Gastroesophageal sphincter (tissue), 3 donors: ENCODE measurements at regions not wholly inside any gene's neighbourhood (a gene's known extent, or its start where the extent isn't known, plus 50 kb on each side); places are given as distances from the start of the nearest gene placed in this dataset.

Source experiments
- POLR2AphosphoS5 ChIP-seq: sonication (generic); formaldehyde crosslinking; IDR thresholded peaks from one replicate; pipeline ENCODE4 v1.6.1; 2017; ENCODE audit warnings: antibody characterized with exemption
- TF ChIP-seq, protein P1 (sequence below), 4 experiments: fragments of 200-600 bp in 2 of 4; fragments of 450-650 bp in 2 of 4; sonication (generic) in 1 of 4; IDR thresholded peaks; one replicate each; pipeline ENCODE4 v1.5.1; 2017 to 2019; ENCODE audit warnings: antibody characterized with exemption in 4 of 4, mild to moderate bottlenecking in 2 of 4, moderate library complexity in 2 of 4

DNA sequence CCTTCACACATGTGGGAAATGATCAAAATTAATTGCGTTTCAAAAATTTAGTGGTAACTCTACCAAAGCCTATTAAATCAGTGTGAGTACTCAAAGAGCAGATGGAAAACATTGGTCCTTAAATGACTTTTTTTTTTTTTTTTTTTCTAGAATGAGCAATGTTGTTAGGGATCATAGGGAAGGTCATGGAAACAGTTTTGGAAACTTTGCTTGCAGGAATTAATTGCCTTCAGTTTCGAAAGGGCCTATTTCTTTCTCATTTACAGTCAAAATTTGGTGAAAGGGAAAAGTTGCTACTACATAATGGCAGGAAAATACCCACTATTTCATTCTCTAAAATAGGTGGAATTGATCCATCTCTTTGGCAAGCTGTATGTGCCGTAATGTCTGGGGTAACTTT is 160.9 kb downstream of the RTL9 start:
- TF ChIP-seq, protein P1, sequence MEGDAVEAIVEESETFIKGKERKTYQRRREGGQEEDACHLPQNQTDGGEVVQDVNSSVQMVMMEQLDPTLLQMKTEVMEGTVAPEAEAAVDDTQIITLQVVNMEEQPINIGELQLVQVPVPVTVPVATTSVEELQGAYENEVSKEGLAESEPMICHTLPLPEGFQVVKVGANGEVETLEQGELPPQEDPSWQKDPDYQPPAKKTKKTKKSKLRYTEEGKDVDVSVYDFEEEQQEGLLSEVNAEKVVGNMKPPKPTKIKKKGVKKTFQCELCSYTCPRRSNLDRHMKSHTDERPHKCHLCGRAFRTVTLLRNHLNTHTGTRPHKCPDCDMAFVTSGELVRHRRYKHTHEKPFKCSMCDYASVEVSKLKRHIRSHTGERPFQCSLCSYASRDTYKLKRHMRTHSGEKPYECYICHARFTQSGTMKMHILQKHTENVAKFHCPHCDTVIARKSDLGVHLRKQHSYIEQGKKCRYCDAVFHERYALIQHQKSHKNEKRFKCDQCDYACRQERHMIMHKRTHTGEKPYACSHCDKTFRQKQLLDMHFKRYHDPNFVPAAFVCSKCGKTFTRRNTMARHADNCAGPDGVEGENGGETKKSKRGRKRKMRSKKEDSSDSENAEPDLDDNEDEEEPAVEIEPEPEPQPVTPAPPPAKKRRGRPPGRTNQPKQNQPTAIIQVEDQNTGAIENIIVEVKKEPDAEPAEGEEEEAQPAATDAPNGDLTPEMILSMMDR (IDR thresholded peaks at IDR 0.05) = no peak
- TF ChIP-seq POLR2AphosphoS5 = no peak
